Ammon's horn (tissue), 1 donor: ENCODE measurements at regions not wholly inside any gene's neighbourhood (a gene's known extent, or its start where the extent isn't known, plus 50 kb on each side); places are given as distances from the start of the nearest gene placed in this dataset.

Experiments
- DNase-seq: peaks from one replicate; pipeline ENCODE4 v3.0.0-alpha.2; 2016; ENCODE audit warnings: low spot score

DNA sequence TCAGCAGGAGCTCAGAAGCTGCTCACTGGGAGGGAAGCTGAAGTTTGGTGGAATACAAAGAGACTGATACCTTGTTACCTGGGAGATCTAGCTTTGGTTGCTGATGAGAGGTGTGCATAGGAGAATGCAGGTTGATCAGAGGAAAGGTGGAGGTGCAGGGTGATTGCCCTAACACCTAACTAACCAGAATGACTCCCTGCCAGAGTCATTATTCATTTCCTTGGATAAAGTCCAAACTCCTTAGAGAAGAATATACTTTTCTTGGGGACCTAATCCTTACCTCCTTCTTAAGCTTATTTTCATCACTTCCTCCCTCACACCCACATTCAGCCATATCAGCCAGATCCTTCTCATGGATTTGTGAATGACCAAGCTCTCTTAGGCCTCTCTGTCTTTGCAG is 814.2 kb upstream of the TENM4 start:
- DNase-seq, result no peak

DNA sequence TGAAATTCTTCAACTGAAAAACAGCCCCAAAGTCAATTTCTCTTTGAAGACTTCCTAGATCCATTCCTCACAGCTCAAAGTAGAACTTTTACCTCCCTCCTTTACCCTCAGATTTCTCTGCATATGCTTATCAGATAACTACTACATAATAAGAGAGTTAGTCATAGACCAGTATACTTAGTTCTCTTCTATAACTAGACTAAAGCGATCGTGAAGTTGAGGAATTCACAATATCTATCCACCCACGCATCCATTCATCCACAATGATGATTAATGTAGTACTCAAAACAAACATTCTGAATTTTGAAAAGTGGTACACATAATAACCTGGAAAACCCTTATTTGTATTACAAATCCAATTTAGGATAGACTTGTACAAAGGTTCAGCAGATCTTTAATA is 800.9 kb upstream of the TENM4 start:
- DNase-seq, result no peak

DNA sequence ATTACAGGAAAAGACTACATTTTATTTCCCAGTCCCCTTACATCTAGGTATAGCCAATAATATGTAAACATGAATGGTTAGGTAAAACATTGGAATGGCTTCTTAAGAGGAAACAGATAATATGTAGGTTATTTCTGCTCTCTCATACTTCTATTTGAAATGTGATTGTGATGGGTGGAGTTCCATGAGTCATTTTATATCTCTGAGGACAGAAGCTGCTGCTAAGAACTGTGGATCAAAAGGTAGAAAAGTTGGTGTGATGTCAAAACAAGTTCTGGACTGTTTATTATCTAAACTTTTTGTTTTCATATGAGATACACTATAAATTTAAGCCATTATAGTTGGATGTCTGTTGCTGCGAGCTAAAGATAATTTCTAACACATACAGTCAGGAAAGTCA is 799.4 kb upstream of the TENM4 start:
- no peak for DNase-seq

DNA sequence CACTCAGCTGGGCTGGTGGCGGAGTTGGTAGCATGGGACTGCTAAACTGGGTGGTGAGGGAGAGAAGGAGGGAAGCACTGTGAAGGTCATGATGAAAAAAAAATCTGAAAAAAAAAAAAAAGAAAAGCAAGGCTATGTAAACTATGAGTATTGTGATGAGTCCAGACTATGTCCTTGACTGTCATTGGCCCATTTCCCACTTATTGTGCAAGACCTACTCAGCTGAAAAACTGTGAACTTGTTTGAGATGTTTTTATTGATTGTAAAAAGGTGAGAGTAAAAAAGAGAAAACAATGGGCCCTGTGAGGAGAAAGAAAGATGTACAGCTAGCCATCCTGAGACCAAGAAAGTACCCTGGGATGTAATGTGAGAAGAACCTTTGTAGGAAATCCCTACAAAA is 798.4 kb upstream of the TENM4 start:
- DNase-seq, result no peak

DNA sequence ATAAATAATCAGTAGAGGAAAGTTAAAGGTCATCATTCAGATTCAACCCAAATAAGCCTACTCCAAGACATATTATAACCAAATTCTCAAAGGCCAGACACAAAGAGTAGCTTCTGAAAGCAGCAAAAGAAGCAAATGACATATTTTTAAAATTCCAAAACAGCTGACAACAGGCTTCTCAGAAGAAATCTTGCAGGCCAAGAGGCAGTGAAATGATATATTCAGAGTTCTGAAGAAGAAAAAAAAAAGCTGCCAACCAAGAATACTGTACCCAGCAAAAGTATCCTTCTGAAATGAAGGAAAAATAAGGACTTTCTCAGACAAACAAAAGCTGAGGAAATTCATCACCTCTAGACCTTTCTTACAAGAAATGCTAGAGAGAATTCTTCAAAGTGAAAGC is 787.1 kb upstream of the TENM4 start:
- DNase-seq, result no peak

DNA sequence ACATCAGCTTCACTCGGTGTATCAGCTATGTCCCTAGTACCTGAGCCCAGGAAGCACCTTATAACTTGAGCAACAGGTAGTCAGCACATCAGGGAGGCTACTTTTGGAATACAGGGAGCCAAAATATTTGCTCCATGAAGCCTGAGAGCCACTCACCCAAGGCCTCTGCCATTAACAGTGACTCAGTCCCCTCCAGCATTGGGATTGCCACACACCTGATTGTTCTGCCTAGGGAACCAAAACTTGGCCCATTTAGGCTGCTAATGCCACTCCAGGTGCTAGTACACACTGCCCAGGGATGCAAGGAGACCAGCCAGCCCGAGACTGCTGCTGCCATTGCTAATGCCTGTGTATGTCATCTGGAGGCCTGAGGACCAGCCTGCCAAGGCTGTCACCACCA is 773.6 kb upstream of the TENM4 start:
- no peak for DNase-seq

DNA sequence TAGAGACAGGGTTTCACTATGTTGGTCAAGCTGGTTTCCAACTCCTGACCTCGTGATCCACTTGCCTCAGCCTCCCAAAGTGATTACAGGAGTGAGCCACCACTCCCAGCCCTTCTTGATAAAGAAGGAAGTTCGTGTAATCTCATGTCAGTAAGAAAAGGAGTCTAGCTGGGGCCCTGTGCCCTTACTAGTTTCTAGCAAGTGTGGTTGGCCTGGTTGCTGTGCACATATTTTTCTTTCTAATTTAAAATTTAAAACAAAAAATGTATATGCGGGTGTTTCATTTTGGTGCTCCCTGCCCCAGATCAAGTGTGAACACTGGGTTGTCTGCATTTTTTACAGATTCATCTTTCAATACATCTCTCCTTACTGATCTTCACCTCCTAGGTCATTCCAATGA is 770.8 kb upstream of the TENM4 start:
- DNase-seq, result no peak

DNA sequence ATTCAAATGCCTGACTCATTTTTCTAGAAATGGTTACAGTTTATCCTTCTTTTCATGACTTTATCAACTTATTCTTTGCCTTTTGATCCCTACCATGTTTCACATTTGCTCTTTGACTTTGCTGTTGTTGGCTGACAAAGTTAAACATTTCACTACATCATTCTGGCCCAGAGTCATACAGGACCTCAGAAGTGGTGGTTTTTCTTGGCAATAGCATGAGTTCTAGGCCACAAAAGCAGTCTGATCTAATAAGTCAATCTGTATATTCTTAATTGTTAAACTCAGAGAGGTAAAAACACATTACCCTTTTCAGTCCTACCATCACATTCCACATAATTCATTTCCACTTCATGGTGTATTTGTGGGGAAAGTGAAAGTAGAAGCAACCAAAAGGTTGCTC is 763.2 kb upstream of the TENM4 start:
- DNase-seq, result no peak

DNA sequence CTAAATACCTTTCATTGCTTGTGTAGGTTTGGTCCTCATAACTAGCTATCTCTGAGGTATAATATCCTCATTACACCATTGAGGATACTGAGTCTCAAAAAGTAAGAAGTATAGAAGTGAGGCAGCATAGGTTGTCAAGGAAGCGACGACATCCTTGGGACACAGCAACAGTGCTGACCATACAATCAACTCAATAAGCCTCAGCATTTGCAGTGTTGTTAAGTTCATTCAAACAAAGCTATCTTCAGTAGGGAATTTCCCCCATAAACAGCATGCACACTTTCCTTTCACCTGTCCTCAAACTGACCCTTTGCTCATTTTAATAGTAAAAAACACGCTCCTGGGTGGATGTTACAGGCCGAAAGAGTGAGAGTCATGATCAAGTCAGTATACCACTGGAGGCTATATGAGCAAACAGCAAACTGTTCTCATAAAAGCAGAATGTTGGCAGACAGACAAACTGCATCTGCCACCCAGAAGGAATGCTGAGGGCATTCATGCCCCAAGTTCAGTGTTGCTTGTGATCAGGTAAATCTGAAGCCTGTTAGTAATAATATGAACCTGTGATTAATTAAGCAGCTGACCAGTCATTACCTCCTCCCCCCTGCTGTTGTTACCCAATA is 756.2 kb upstream of the TENM4 start:
- DNase-seq, result no peak

DNA sequence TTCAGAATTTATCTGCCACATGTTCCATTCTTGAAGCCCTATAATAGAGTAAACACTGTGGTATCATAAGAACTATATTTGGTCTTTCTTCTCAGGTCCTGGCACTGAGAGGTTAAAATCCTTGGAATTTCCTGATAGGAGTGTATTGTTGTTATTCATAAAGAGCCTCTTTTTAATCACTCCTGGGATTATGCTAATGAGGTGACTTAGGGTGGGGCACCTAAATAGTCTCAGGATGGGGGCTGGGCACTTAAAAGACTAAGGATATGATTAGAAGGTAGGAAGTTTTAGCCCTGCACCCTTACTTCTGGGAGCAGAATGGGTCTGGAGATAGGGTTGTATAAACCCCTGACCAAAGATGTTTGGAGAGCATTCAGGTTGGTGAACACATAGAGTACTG is 755.2 kb upstream of the TENM4 start:
- no peak for DNase-seq

DNA sequence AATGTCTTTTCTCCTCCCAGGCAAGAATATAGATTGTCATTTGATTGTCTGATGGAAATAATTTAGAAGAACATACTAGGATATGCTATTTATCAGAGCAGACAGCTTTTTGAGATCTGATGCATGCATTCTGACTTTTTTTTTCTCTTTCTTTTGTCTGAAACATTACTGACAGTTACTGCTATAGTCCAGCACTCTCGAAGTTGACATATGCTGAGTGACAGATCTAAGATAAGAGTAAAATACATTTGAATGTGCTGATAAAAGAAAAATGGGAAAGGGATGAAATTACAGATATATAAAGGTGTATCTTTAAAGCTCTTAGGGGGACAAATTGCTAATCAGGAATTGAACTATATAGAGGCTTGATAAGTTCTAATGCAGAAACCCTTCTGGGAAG is 753.8 kb upstream of the TENM4 start:
- no peak for DNase-seq

DNA sequence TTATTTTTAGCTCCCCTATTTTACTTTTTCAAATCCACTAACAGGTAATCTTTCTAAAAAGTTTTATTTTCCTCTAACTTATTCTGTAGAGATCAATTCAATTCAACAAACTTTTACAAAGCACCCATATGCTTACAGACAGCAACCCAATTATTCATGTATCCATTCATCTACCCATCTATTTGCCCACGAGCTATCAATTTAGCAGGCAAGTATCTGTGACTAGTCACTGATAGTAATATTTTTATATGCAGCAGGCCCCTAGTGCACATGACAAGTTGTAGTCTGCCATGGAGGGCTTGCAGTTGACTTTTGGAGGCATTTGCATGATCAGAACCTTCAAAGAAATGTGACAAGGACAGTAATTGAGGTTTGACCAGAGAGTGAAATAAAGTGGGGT is 753.2 kb upstream of the TENM4 start:
- DNase-seq, result no peak

DNA sequence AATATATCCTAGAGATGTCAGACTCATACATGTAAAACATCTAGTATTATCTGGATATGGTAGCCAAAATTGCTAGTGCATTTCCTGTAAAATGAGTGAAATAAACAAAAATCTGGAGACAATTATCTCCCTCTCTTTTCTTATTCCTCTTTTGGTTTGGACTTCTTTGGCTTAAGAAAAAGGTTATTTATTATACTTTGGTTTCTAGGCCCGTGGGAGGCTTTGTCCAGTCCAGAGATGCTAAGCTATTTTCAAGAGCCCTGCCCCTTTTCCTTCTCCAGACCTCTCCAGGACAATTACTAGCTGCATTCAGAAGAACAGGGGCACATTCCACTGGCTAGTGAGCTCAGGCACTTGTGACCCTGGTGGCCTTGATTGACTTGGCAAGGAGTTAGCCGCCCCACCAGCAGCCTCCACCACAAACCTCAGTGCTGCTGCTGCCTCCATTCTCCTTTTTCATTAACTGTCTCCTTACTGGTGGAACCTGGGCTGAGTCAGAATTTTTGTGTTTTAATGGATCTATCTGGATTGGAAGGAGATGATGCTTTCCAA is 747.3 kb upstream of the TENM4 start:
- DNase-seq, result no peak

DNA sequence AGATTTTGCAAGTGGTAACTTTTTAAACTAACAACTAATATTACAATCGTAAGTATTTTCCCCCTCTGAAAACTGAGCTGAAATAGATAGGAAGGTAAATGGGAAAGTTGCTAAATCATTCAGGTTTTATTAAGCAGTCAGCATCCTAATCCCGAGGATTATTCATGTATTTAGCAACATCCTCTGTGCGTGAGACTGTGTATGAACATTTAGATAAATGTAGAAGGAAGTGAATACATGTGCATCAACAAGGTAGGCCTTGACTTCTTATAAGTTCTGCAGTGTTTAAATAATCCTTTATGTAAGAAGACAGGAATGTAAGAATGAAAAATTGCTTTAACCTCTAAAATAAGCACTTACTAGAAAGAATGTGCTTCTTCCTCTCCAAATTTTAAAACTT is 745.9 kb upstream of the TENM4 start:
- DNase-seq, result no peak

DNA sequence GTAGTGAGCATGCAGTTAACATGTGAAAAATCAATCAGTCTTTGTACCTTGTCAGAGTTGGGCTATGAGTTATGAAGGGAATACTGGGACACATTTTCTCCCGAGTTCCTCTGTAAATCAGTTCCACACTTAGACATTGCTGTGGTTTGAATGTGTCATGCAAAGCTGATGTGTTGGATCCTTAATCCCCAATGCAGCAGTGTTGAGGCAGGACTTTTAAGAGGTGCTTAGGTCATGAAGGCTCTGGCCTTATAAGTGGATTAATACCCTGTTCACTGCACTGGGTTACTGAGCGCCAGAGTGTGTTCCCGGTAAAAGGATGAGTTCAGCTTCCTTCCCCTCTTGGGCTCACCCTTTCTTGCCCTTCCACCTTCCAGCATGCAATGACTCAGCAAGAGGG is 742.1 kb upstream of the TENM4 start:
- DNase-seq, result no peak

DNA sequence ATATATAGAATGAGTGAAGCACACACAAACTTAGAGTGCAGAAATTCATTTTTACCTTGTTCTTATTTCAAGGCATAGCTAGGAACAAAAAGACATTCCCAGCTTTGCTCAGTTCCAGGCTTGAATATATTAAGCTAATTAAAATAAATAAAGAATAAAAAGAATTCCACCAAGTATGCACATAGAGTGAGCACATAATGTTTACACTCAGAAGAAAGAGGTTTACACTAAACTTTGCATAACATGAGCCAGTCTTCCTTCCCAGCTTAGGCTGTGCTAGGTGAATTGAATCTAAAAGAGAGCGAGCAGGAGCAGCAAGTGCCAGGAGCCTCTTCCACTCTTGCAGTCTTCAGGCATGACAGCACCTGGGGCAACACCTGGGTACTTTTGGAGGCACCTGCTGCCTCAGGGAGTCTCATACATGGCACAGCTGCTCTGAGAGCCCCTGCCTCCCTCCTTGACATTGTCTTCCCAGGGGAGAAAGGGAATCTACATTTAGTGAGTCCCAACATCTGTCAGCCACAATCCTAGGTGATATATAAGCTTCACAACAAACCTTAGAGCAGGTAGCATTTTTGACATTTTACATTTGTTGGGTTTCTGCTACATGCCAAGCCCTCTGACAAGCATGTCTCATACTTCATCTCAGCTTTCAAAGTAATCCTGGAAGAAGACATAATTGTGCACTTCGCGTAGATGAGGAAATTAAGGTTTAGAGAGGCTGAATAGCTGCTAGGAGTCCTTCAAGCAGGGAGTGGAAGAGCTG is 732.7 kb upstream of the TENM4 start:
- DNase-seq, result no peak

DNA sequence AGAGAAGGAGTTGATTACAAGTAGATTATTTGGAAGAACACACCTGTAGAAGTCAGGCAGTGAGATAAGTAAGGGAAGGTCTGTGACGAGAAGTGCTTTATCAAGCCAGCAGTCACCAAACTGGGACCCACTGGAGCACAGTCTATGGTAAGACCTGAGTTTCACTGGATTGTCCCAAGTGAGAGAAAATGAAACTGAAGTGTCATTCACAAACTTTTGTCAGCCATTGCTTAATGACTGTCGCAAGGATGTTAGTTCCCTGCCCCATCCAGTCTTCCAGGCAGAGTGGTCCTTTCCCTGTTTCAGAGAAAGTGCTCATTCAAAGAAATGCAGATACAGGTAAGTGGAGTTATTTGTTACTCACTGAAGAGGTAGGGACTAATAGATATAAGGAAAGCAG is 728.0 kb upstream of the TENM4 start:
- DNase-seq, result no peak

DNA sequence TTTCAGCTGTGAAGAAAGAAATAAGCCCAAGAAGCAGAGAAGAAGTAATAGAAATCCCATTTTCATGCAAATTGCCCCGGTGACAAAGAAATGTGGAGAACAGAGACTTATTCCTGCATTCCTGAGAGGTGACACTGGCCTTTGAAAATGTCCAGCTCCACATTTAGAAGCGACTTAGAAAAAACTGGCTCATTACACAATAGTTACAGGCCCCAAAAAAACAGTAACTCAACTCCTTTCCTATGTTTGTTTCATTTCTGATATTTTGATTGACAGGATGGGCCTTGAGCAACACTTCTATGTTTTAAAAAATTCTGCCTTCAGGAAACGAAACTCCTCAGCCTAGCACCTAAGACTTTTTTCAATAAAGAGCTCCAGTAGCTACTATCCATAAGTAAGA is 726.9 kb upstream of the TENM4 start:
- no peak for DNase-seq

DNA sequence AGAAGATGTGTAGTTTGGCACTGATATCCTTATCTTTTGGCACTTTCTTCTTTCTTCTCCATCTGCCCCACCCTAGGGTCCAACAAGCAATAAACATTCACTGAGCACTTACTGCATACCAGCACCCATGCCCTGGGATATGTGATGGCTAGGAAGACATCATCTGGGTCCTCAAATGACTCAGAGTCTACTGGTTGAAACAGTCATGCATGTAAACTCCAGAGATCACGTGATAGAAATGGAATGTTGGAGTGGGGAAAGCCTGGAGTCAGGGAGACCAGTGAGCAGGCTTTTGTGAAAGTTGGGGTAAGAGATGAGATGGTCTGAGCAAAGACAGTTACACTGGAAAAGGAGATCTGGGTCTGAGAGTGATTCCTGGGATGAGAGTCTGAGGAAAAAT is 724.9 kb upstream of the TENM4 start:
- no peak for DNase-seq

DNA sequence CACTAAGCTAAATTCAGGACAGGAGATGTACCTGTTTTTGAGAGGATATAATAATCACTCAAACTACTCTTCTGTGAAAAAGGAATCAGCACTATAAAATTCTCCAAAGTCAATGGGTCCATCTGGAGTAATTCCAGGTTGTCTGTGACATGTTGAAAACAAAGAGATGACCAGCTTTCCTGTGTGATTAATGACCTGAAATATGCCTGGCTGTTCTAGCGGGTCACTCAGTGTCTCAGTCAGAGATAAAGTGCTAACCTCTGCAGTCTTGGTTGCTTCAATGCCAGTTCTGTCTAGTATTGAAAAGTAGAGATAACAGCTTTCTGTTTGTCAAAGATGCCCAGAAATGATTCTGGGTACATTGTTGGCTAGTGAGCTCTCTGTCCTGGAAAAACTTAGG is 722.6 kb upstream of the TENM4 start:
- DNase-seq, result no peak

DNA sequence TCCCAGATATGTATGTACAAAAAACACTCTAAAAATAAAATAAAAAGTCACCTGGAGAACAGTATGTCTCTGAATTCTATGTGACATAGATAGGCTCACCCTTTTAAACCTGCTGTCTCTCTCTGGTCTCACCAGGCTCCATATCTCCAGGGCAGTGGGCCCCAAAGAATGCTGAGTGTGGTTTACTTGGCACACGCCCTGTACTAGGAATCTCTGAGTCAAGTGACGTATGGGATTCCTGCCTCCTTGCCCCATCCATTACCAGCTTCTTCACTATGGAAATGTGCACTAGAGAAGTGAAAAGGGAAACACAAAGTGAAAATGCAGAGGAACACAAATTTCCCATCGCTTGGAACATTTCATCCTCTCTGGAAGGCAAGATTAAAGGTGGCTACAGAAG is 722.2 kb upstream of the TENM4 start:
- no peak for DNase-seq

DNA sequence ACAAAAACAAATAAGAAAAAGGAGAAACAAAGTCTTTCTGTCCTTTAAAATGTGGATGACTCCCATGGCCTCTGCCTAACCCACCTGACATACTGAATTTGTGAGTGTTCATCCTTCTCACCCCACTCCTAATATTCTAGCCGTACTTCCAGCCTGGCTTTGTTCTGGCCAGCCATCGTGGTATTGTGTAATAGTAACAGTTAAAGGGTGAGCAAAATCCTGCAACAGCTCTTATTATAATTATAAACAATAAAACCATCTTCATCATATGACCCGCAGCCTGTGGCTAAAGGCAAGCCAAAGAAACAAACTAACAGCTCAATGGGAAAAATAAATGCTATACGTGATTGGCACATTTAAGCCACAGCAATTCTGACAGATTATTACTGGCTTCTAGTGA is 721.6 kb upstream of the TENM4 start:
- no peak for DNase-seq

DNA sequence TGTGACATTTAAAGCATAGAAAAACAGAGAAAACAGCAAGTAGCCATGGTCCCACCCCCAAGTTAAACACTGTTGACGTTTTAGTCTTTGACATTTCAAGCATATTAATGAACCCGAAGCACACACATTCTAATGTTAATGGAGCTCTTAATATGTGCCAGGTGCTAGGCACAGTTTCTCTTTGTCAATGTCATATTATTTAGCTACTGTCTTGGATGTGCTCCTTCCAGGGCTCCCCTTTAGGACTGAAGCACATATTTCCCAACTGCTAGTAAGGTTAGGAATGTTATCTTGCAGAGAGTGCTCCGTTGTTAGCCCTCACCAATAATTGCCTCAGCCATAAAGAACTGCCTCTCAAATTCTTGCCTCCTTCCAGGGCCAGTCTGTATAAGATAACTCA is 716.6 kb upstream of the TENM4 start:
- no peak for DNase-seq

DNA sequence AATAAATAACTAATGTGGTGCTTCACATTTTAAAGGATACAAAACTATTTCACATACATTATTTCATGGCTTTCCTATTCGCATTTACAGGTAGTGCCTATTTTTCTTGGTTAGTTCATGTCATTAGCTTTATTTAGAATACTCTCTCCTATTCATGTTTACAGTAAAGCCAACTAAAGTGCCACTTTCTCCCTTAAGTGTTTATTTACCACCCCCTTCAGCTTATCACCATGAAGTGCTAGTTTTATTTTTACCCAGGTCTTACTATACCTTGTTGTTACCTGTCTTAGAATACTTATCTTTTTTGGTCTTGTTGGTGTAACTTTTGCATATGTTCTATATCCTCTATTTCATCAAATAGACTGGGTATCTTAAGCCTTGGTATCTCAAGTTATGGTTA is 715.2 kb upstream of the TENM4 start:
- DNase-seq, result no peak
